Heart right ventricle (tissue), 16 donors: ENCODE measurements at regions not wholly inside any gene's neighbourhood (a gene's known extent, or its start where the extent isn't known, plus 50 kb on each side); places are given as distances from the start of the nearest gene placed in this dataset.

Experiments
- ATAC-seq, 8 donors: fragments of 200-7000 bp; cut with Tn5 transposase; one replicate each; pipeline ENCODE4 v1.9.1; 2020; ENCODE audit warnings: mild to moderate bottlenecking in 8 of 8, moderate library complexity in 8 of 8, moderate number of reproducible peaks in 1 of 8
- DNase-seq, 2 donors: peaks; one replicate each; pipeline ENCODE4 v3.0.0-alpha.2; 2020
- H3K27ac ChIP-seq, 10 donors: fragments of 200-600 bp; sonication (generic) in 2 of 10; one replicate each; pipeline versions ENCODE4 v1.5.0 to v1.8.0; 2020 to 2022; ENCODE audit warnings: mild to moderate bottlenecking in 3 of 10
- H3K27me3 ChIP-seq, 7 donors: fragments of 200-600 bp; one replicate each; pipeline ENCODE4 v1.8.0; 2021 to 2022; ENCODE audit warnings: mild to moderate bottlenecking in 2 of 7
- H3K36me3 ChIP-seq, 9 donors: fragments of 200-600 bp; sonication (generic) in 1 of 9; one replicate each; pipeline versions ENCODE4 v1.5.0 to v1.8.0; 2020 to 2022; ENCODE audit warnings: mild to moderate bottlenecking in 2 of 9
- H3K4me1 ChIP-seq, 9 donors: fragments of 200-600 bp; sonication (generic) in 1 of 9; one replicate each; pipeline versions ENCODE4 v1.5.0 to v1.8.0; 2020 to 2022; ENCODE audit warnings: mild to moderate bottlenecking in 4 of 9
- H3K4me3 ChIP-seq, 10 donors: fragments of 200-600 bp; sonication (generic) in 2 of 10; one replicate each; pipeline versions ENCODE4 v1.5.0 to v1.8.0; 2020 to 2022; ENCODE audit warnings: mild to moderate bottlenecking in 7 of 10, moderate library complexity in 2 of 10
- H3K9me3 ChIP-seq, 11 donors: fragments of 200-600 bp in 10 of 11; sonication (generic) in 2 of 11; one replicate each; pipeline versions ENCODE4 v1.5.0 to v1.8.0; 2013 to 2022; ENCODE audit warnings: mild to moderate bottlenecking in 2 of 11, control low read depth in 1 of 11, moderate library complexity in 1 of 11
- CTCF ChIP-seq, 9 donors: fragments of 200-600 bp; sonication (generic) in 2 of 9; IDR thresholded peaks; one replicate each; pipeline versions ENCODE4 v1.5.0 to v1.8.0; 2021 to 2022; ENCODE audit warnings: antibody characterized with exemption in 9 of 9, mild to moderate bottlenecking in 5 of 9, moderate library complexity in 1 of 9
- WGBS, 2 donors: extraction: QIAGEN DNeasy Blood & Tissue Kit; methylation state at CpG; one replicate each; pipeline ENCODE4 v1.1.7; 2013; ENCODE audit warnings: inconsistent platforms in 1 of 2; 5-methylcytosine and 5-hydroxymethylcytosine counted together
- intact Hi-C, 10 donors: fragments of 100-400 bp; cut with DNase I; formaldehyde crosslinking; loops; one replicate each; pipeline versions ENCODE4 v1.11.1 to v1.14.2; 2022
- donor health status: Arrhythmogenic right ventricular cardiomyopathy.
- donor health status: ischemic (EF 13 %, LVEDD 7.1; RV severe dilation, severe dysfunction).
- donor health status: healthy with polysubstance abuse.
- donor health status: DM: no; HTN: yes; CAD: no.
- donor health status: DM: no; HTN: no; CAD: no.
- donor health status: ischemic (EF 25% LVEDD 6.9; RV normal size, moderate dysfunction).
- donor health status: ischemic (EF 25% LVEDD 5.7; RV mildly dilated, moderate dysfunction).
- donor health status: healthy.
- donor health status: DM: yes; HTN: yes; CAD: no.
- donor health status: Ischemic cardiomyopathy.
- donor health status: ischemic (EF 35%, LVEDD 5.7; RV mildly dilated, moderate dysfunction).
- donor health status: nonischemic (EF 11% LVEDD 7.7; RV severe dilation, severe dysfunction).
- donor health status: DM: yes; HTN: yes; CAD: no.
- donor health status: PGD.
- donor health status: ischemic (EF 29% LVEDD 5.4; RV normal size, mild dysfunction).
- donor health status: nonischemic (EF 23%, LVEDD 6.1; RV moderate dilation, normal function).

DNA sequence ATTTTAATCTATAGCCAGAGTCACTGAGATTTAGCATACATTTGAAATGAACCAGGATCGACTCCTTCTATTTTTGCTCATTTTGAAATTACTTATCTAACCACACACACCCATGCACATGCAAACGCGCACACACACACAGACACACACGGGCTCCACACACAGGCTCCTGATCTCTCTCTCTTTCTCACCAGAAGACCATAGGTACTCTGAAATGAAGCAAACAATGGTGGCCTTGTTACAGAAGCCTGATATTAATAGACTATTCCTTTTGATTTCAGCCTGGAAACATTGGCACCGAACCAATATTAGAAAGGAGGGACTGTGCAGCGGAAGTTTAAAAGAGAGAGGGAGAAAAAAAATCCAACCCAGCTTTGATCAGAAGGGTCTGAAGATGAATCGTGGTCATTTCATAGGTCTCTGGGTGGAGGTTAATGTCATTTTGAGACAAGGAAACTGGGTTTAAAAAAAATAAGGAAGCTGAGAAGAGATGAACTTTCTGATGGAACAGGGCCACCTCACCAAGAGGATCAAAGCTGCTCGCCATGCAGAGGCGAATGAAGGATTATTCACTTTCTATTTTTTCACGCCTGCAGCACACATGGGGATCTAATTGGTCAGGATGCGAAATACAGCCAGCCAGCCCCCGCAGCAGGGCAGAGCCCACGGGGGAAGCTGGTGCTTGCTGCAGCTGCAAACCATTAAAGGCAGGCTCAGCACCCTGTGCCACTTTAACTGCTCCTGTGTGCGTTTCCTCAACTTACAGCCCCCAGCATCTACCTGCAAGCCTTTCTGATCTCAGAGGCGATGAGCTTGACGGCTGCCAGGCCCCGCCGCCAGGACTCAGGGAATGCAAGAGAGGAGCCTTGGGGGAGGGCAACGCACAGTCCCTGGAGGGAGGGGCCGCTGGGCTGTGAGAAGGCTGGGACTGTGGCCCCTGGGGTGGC, 88.8 kb downstream of the HES1 start:
- ATAC-seq, result peak in 5 of 8 donors; percentile 27 to 60 (median 47)

DNA sequence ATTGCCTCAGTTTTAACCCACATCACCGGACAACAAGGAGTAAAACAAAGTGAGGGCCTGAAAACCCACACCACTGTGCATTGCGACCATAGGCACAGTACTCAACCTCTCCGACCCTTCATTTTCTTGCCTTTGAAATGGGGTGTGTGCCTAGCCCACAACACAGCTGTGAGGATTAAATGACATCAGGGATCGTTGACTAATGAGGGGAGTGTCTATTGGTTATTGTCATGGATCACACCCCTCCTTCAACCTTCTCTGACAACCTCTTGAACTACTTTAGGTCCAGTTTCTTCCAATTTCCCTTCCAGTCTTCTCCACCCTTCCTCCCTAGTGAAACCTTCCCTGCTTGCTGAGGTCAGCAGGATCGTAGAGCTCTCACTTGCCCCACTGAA, 89.5 kb downstream of the HES1 start:
- TF ChIP-seq CTCF (IDR thresholded peaks at IDR 0.05), result no peak
- Histone ChIP-seq H3K4me1 (peaks cover 0 to 18% (median 10%) of the 10 kb centered on the region in 9 donors), H3K4me3 (no peak overlapping the region), H3K27me3 (peaks cover 0 to 12% (median 0%) of the 10 kb centered on the region in 7 donors), H3K9me3 (no peaks in the 10 kb centered on the region), H3K27ac (no peak overlapping the region), H3K36me3 (no peaks in the 10 kb centered on the region)
- ATAC-seq (no peak), DNase-seq (no peak)
- intact Hi-C loops, result no loop called here
- 82 to 89% methylated on average over 5 of the region's 5 CpGs for WGBS, 2 donors

More for the DNA sequence above, 88.8 kb downstream of the HES1 start:
- DNase-seq, result no peak
- intact Hi-C loops, result no loop called here
- no peaks in the 10 kb centered on the region for H3K36me3 ChIP-seq
- peak overlapping the region in 2 of 10 donors; percentile 11 for H3K4me3 ChIP-seq
- 46 to 48% methylated on average over 20 of the region's 20 CpGs for WGBS, 2 donors
- peaks cover 0 to 12% (median 0%) of the 10 kb centered on the region in 7 donors for H3K27me3 ChIP-seq
- no peaks in the 10 kb centered on the region for H3K9me3 ChIP-seq
- no peak for TF ChIP-seq CTCF (IDR thresholded peaks at IDR 0.05)
- no peak overlapping the region for H3K27ac ChIP-seq
- peaks cover 0 to 18% (median 10%) of the 10 kb centered on the region in 9 donors for H3K4me1 ChIP-seq

GRCh38 chr3:194225988-194226663, 90.2 kb downstream of the HES1 start:
- 79 to 83% methylated on average over 13 of the region's 13 CpGs for WGBS, 2 donors
- no peak for ATAC-seq
- DNase-seq, result no peak
- H3K4me3 ChIP-seq, result no peak overlapping the region
- H3K4me1 ChIP-seq, result peaks cover 0 to 17% (median 10%) of the 10 kb centered on the region in 9 donors
- no peak overlapping the region for H3K27ac ChIP-seq
- TF ChIP-seq CTCF (IDR thresholded peaks at IDR 0.05), result no peak
- intact Hi-C loops, result no loop called here
- no peaks in the 10 kb centered on the region for H3K36me3 ChIP-seq
- peaks cover 0 to 12% (median 0%) of the 10 kb centered on the region in 7 donors for H3K27me3 ChIP-seq
- H3K9me3 ChIP-seq, result no peaks in the 10 kb centered on the region
